ENCODE measurements at regions not wholly inside any gene's neighbourhood (a gene's known extent, or its start where the extent isn't known, plus 50 kb on each side); places are given as distances from the start of the nearest gene placed in this dataset.

GRCh38 chr15:26352406-26352805, 420.5 kb downstream of the GABRB3 start:
- TF ChIP-seq CTCF (IDR thresholded peaks at IDR 0.05; ENCODE audit: low read depth, low read length) (no peak), POLR2A (IDR thresholded peaks at IDR 0.05; ENCODE audit: extremely low read depth, insufficient read length) (no peak), MAX (IDR thresholded peaks at IDR 0.05; ENCODE audit: low read depth, low read length) (no peak)
